HEK293T (cell line): ENCODE measurements at regions not wholly inside any gene's neighbourhood (a gene's known extent, or its start where the extent isn't known, plus 50 kb on each side); places are given as distances from the start of the nearest gene placed in this dataset.

Experiments used
- BHLHE40 ChIP-seq: fragments of 450-650 bp; IDR thresholded peaks from 2 replicates; pipeline ENCODE4 v1.6.1; 2016; ENCODE audit warnings: mild to moderate bottlenecking, moderate library complexity, borderline replicate concordance
- CTBP1 ChIP-seq: fragments of 450-650 bp; IDR thresholded peaks from 2 replicates; pipeline ENCODE4 v1.6.1; 2016; ENCODE audit warnings: borderline replicate concordance
- ELF4 ChIP-seq: fragments of 450-650 bp; IDR thresholded peaks from 2 replicates; pipeline ENCODE4 v1.6.1; 2017; ENCODE audit warnings: antibody characterized with exemption
- FOXK2 ChIP-seq: fragments of 450-650 bp; IDR thresholded peaks from 2 replicates; pipeline ENCODE4 v1.6.1; 2016; ENCODE audit warnings: mild to moderate bottlenecking
- FOXM1 ChIP-seq: fragments of 450-650 bp; IDR thresholded peaks from 2 replicates; pipeline ENCODE4 v1.6.1; 2017; ENCODE audit warnings: mild to moderate bottlenecking, borderline replicate concordance
- HDGF ChIP-seq: fragments of 450-650 bp; IDR thresholded peaks from 2 replicates; pipeline ENCODE4 v1.6.1; 2017; ENCODE audit warnings: antibody characterized with exemption, borderline replicate concordance
- PKNOX1 ChIP-seq: fragments of 450-650 bp; IDR thresholded peaks from 2 replicates; pipeline ENCODE4 v1.6.1; 2016
- SP1 ChIP-seq: fragments of 450-650 bp; IDR thresholded peaks from 2 replicates; pipeline ENCODE4 v1.6.1; 2017
- SUZ12 ChIP-seq: fragments of 450-650 bp; IDR thresholded peaks from 2 replicates; pipeline ENCODE4 v1.6.1; 2016; ENCODE audit warnings: mild to moderate bottlenecking
- TARDBP ChIP-seq: fragments of 450-650 bp; IDR thresholded peaks from 2 replicates; pipeline ENCODE4 v1.6.1; 2016
- ZNF384 ChIP-seq: fragments of 450-650 bp; IDR thresholded peaks from 2 replicates; pipeline ENCODE4 v1.6.1; 2016

- TF ChIP-seq SP1 (no peak), ZNF384 (no peak), TARDBP (no peak), ELF4 (no peak), FOXK2 (no peak), CTBP1 (no peak), SUZ12 (no peak), BHLHE40 (no peak), FOXM1 (no peak), HDGF (no peak), PKNOX1 (no peak)
Measured at GRCh38 chr20:24766826-24767622, 182.0 kb upstream of the CST7 start.
